ENCODE measurements at regions not wholly inside any gene's neighbourhood (a gene's known extent, or its start where the extent isn't known, plus 50 kb on each side); places are given as distances from the start of the nearest gene placed in this dataset.
"Not testable (repeated sequence)": the region's sequence is repeated elsewhere in the genome, so short reads cannot be mapped to it uniquely, and the experiment has no call there.

GRCh38 chr2:163132850-163133249 lies 294.3 kb upstream of the KCNH7 start:
- peak; percentile 79 for TF ChIP-seq CTCF (conservative IDR thresholded peaks at IDR 0.05)
- H3K9me3 Mint-ChIP-seq, result no peaks in the 10 kb centered on the region
- H3K4me1 Mint-ChIP-seq, result peaks cover 5% of the 10 kb centered on the region
- no peaks in the 10 kb centered on the region for H3K36me3 Mint-ChIP-seq (ENCODE audit: low read depth)
- no peaks in the 10 kb centered on the region for H3K27me3 Mint-ChIP-seq (ENCODE audit: low read depth)
- no peak overlapping the region for H3K27ac Mint-ChIP-seq (ENCODE audit: unreplicated experiment)
- no peak overlapping the region for H3K4me3 Mint-ChIP-seq
- no peak for DNase-seq (ENCODE audit: low read depth, low spot score)

- not testable (repeated sequence) for H3K4me3 Mint-ChIP-seq; H3K36me3 Mint-ChIP-seq (ENCODE audit: low read depth); H3K9me3 Mint-ChIP-seq; DNase-seq (ENCODE audit: low read depth, low spot score); H3K4me1 Mint-ChIP-seq; H3K27me3 Mint-ChIP-seq (ENCODE audit: low read depth); H3K27ac Mint-ChIP-seq (ENCODE audit: unreplicated experiment)
Observed at GRCh38 chr2:163132207-163132606, 293.6 kb upstream of the KCNH7 start.

- no peaks in the 10 kb centered on the region for H3K9me3 Mint-ChIP-seq
- no peaks in the 10 kb centered on the region for H3K27me3 Mint-ChIP-seq (ENCODE audit: low read depth)
- no peak overlapping the region for H3K4me3 Mint-ChIP-seq
- no peaks in the 10 kb centered on the region for H3K4me1 Mint-ChIP-seq
- no peak overlapping the region for H3K27ac Mint-ChIP-seq (ENCODE audit: unreplicated experiment)
- H3K36me3 Mint-ChIP-seq (ENCODE audit: low read depth), result no peaks in the 10 kb centered on the region
- DNase-seq (ENCODE audit: low read depth, low spot score), result no peak
- TF ChIP-seq CTCF (conservative IDR thresholded peaks at IDR 0.05), result no peak
Observed at GRCh38 chr2:163123526-163123925, 285.0 kb upstream of the KCNH7 start.

- Mint-ChIP-seq H3K9me3 (no peaks in the 10 kb centered on the region), H3K27ac (ENCODE audit: unreplicated experiment) (no peak overlapping the region), H3K36me3 (ENCODE audit: low read depth) (no peaks in the 10 kb centered on the region), H3K4me3 (no peak overlapping the region), H3K4me1 (no peaks in the 10 kb centered on the region), H3K27me3 (ENCODE audit: low read depth) (no peaks in the 10 kb centered on the region)
- no peak for TF ChIP-seq CTCF (conservative IDR thresholded peaks at IDR 0.05)
- no peak for DNase-seq (ENCODE audit: low read depth, low spot score)
Observed at GRCh38 chr2:163122257-163122656, 283.7 kb upstream of the KCNH7 start.

GRCh38 chr2:163121483-163121882 lies 282.9 kb upstream of the KCNH7 start:
- no peaks in the 10 kb centered on the region for H3K4me1 Mint-ChIP-seq
- H3K9me3 Mint-ChIP-seq, result no peaks in the 10 kb centered on the region
- H3K36me3 Mint-ChIP-seq (ENCODE audit: low read depth), result no peaks in the 10 kb centered on the region
- DNase-seq (ENCODE audit: low read depth, low spot score), result no peak
- no peak overlapping the region for H3K4me3 Mint-ChIP-seq
- H3K27ac Mint-ChIP-seq (ENCODE audit: unreplicated experiment), result peak overlapping the region; percentile 46
- TF ChIP-seq CTCF (conservative IDR thresholded peaks at IDR 0.05), result no peak
- H3K27me3 Mint-ChIP-seq (ENCODE audit: low read depth), result no peaks in the 10 kb centered on the region

GRCh38 chr2:163119966-163120365 lies 281.4 kb upstream of the KCNH7 start:
- H3K4me1 Mint-ChIP-seq, result no peaks in the 10 kb centered on the region
- no peak for TF ChIP-seq CTCF (conservative IDR thresholded peaks at IDR 0.05)
- no peaks in the 10 kb centered on the region for H3K27me3 Mint-ChIP-seq (ENCODE audit: low read depth)

More at GRCh38 chr2:163119966-163120365, 281.4 kb upstream of the KCNH7 start:
- Mint-ChIP-seq H3K9me3 (no peaks in the 10 kb centered on the region), H3K36me3 (ENCODE audit: low read depth) (no peaks in the 10 kb centered on the region), H3K4me3 (no peak overlapping the region), H3K27ac (ENCODE audit: unreplicated experiment) (no peak overlapping the region)
- DNase-seq (ENCODE audit: low read depth, low spot score), result no peak
